ENCODE measurements at regions not wholly inside any gene's neighbourhood (a gene's known extent, or its start where the extent isn't known, plus 50 kb on each side); places are given as distances from the start of the nearest gene placed in this dataset.
A peak's percentile ranks its signal among the peaks of the same experiment; 100 is the strongest.

DNA sequence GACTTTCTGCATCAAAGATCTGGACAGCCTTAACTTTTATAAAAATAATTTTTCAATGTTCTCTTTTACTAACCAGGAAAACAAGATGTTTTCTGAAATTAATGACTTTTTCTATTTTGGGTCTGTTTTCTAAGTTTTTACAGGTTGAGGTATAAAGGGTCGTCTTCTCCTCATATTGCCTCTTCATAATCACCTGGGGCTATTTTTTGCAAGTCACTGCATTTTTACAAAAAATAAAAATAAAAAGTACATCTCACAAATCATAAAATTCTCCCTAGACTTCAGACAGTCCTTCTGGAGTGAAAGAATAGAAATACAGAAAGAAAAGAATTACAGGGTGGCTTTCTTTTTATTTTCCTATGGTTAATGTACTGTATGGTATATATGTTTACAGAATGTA lies 168.5 kb downstream of the PALM2AKAP2 start:
- DNase-seq (ENCODE audit: low spot score) = no peak

DNA sequence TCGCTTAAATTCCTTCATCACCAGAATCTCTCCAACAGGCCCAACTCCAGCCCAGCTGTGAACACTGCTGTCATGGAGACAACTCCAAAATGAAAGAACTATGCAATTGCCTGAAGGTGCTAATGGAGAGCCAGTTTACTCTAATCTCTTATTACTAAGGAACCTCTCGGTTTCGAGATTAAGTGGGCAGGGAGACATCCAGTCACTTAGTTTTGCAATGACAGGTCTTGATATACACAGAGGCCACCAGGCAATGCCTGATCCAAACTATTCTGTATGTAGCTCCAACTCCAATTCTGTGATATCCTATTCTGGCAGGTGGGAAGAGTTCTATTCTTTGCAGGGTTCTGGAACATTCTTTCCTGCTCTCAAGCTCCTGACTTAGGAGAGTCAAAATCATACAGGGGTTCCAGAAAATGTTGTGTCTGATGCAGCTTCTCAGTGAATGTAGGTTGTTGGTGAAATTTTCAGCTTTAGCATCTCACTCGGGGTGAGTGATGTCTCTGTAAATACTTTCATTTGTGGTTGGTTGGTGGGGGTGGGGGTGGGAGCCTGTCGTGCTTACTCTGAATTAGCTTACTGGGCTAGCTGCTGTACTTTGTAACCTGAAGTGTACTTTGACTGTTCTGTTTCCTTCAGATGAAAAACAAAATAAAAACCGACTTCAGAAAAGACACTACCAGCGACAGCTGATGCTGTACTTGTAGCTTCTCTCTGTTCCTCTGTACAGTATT lies 170.9 kb downstream of the PALM2AKAP2 start:
- no peak for DNase-seq (ENCODE audit: low spot score)

DNA sequence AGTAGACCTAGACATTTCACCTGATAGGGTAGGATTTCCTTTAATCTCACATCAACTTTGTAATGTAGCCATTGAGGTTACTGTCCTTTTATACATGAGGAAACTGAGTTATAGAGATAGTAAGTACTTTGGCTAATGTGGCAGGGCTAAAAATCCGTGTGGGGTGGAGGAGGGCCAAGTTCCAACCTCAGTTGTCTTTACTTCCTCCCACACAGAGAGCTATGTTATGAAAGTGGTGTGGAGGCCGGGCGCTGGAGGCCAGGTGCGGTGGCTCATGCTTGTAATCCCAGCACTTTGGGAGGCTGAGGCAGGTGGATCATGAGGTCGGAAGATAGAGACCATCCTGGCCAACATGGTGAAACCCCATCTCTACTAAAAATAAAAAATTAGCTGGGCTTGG lies 173.3 kb downstream of the PALM2AKAP2 start:
- no peak for DNase-seq (ENCODE audit: low spot score)

- no peak for DNase-seq (ENCODE audit: low spot score)
These were observed 174.0 kb downstream of the PALM2AKAP2 start for GRCh38 chr9:109953813-109954497.

DNA sequence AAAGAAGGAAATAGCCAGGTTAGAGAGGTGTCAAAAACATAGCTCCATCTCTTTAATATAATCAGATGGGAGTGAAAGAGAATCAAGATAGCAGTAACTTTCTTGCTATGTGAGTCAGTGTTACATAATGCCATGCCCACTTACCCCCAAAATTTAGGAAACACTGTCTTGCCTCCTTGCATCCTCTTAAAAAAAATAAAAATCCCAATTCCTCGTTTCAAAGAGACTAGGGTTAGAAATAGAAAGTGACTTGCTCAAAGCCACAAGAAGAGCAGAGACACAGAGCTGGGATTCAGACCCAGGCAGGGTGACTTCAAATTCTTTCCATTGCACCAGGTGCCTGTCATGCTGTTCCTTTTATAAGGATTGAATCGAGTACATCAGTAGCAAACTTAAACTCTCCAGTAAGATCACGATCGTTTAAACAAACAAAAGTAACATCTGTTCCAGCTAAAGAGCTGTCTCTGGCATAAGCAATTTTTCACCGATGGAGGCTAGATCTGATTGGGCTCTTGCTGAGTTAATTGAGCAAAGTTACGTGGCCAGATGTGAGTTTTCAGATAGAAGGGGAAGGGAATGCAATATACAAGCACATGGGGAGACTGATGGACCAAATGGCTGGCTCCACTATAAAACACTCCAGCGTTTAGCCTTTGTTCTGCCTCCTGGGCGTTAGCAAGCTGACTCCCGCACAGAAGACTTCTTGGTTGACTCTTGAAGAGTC lies 176.9 kb downstream of the PALM2AKAP2 start:
- no peak for DNase-seq (ENCODE audit: low spot score)

DNA sequence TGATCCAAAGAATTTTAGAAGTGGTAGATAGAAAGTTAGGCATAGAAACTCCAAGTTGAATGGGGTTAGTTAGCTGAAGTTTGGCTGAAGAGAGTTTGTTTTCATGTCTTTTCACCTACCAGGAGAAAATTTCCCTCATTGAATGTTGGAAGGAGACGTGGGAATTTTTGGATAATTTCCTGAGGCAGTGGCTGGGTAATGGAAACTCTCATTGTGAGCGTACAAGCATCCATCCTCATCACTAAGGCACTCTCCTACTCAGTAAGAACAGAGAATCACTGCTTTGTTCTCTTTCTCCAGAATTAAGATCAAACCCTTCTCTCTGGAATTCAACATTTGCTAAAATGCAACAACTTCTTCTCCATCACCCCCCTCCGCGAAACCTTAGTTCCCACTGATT lies 179.7 kb downstream of the PALM2AKAP2 start:
- no peak for DNase-seq (ENCODE audit: low spot score)

- DNase-seq (ENCODE audit: low spot score) = no peak
These were observed 181.6 kb downstream of the PALM2AKAP2 start for GRCh38 chr9:109961626-109962025.

- DNase-seq (ENCODE audit: low spot score) = no peak
These were observed 182.2 kb downstream of the PALM2AKAP2 start for GRCh38 chr9:109962215-109962614.

DNA sequence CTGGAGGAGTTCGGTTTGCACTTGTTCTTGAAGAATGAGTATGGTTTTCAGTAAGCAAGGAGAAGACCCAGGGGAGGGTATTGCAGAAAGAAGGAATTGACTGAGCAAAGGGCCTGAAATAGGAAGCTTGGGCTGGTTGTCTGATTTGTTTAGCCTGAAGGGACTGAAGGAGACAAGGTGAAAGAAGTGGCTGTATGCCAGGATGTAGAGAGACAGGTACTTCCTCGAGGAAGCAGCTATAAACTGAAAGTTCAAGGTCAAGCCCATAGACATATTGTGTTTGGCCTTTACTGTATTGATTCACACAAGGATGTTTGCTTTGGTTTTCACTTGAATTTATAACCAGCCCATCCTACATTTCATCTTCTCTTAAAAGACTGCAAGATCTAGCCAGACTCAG lies 183.1 kb downstream of the PALM2AKAP2 start:
- no peak for DNase-seq (ENCODE audit: low spot score)

DNA sequence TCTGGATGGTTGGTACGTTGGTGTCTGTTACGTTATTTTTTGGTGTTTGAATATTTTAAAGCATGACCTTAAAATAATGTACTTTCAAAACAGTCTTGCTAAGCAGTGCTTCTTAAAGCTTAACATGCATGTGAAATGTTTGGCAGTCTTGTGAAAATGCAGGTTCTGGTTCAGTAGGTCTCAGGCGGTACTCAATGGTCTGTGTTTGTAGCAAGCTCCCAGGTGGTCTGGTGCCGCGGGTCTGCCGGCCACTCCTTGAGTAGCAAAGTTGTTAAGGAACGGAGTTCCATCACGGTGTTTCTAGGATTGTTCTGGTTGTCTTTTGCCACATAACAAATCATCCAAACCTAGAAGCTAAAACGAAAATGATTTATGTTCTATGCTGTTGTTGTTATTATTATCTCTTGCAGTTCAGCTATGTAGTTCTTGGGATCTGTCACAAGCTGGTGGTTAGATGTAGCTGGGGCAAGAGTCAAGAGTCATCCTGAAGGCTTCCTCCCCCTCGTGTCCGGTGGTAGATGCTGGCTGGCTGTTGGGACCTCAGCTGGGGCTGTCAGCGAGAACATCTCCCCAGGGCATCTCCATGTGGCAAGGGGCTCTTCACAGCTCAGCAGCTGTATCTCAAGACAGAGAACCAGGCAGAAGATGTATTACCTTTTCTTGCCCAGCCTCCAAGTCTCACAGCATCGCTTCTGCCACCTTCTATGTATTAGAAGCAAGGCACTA lies 186.8 kb downstream of the PALM2AKAP2 start:
- DNase-seq (ENCODE audit: low spot score) = no peak

DNA sequence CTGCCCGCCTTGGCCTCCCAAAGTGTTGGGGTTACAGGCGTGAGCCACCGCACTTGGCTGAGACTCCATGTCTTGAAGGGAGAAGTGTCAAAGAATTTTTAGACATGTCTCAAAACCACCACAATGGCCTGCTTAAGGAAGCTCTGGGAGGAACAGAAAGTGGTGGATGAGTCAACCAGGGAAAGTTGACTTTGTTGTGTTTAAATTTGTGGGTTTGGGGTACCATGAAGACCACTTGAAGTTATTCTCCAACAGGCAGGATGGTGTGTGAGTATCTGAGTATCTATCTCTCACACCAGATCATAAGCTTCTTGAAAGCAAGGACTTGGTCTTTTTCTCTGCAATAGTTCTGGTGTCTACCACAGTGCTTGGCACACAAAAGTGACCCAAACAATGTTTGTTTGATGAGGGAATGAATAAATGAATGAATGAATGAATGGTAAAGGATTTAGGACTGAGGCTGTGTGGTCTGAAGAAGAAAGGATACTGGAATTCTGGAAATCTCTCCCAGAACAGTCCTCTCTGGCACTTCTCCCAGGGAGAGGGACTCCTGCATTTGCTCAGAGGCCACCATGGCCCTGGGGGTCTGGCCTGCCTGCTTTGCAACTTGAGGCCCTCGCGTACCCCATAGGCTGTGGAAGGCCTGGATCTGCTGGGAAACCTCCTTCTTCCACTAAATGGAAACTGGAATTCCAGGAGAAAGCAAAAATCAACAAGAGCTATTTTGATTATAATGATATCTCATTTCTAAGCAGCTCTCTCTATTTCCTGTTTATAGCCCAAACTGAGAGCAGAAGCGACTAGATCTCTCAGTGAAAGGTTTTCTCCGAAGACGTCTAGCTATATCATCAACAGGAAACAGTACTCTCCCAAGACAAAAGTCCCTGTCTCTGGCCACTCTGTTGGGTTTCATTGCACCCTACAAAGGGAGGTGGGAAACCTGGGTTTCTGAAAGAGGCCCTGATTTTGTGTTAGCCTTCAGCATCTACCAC lies 187.9 kb downstream of the PALM2AKAP2 start:
- no peak for DNase-seq (ENCODE audit: low spot score)

DNA sequence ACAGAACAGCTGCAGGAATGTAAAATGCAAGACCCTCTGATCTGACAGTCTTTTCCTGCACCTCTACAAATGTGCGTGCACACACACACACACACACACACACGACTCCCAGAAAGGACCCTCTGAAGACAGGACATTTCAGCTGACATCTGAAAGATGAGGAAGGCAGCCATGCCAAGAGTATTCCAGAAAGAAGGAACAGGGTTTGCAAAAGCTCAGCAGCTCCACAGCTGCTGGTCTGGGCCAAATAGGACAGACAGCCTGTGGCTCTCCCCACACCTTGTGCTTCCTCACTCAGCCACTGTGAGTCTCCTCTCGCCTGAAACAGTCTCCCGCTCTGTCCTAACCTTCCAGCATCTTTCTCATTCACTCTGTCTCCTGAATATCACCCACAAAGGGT lies 189.0 kb downstream of the PALM2AKAP2 start:
- DNase-seq (ENCODE audit: low spot score) = peak; percentile 19

GRCh38 chr9:109969573-109970237 lies 189.7 kb downstream of the PALM2AKAP2 start:
- no peak for DNase-seq (ENCODE audit: low spot score)

GRCh38 chr9:109971226-109971625 lies 191.2 kb downstream of the PALM2AKAP2 start:
- DNase-seq (ENCODE audit: low spot score) = no peak

- no peak for DNase-seq (ENCODE audit: low spot score)
These were observed 192.3 kb downstream of the PALM2AKAP2 start for GRCh38 chr9:109972026-109972882.

DNA sequence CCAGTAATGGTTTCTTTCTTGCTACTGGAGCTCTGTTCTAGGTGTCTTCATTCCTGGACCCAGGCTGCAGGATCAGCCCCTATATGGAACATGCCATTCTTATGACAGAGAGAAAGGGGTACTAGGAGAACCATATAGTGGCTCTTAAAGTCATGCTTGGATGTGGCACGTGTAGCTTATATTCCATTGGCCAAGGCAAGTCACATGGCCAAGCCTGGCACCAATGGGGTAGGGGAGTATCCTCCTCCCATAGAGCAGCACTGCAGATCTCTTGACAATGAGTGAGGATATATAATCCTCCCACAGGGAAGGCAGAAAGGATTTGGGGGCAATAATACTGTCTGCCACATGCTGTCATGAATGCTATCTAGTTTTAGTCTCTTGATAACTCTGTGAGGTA lies 193.3 kb downstream of the PALM2AKAP2 start:
- no peak for DNase-seq (ENCODE audit: low spot score)

- no peak for DNase-seq (ENCODE audit: low spot score)
These were observed 194.3 kb downstream of the PALM2AKAP2 start for GRCh38 chr9:109974143-109974917.

DNA sequence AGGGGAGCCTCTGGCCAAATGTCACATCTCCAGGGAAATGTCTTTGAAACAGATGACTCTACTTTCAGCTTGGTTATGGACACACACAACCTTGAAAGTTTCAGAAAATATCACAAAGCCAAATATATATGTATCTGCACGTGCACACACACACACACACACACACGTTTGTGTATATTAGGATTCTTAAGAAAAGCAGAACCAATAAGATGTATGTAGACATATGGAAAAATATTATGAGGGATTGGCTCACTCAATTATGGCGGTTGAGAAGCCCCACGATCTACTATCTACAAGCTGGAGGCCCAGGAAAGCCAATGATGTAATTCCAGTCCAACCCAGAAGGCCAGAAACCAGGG lies 194.9 kb downstream of the PALM2AKAP2 start:
- DNase-seq (ENCODE audit: low spot score) = no peak

All from RKO (cell line).